Liver (tissue), 3 donors: ENCODE measurements at regions not wholly inside any gene's neighbourhood (a gene's known extent, or its start where the extent isn't known, plus 50 kb on each side); places are given as distances from the start of the nearest gene placed in this dataset.

Source experiments
- CTCF ChIP-seq: fragments of 150-350 bp; IDR thresholded peaks from 2 replicates; pipeline ENCODE4 v1.5.1; 2017; ENCODE audit warnings: improper control_type of control experiment, low read depth, low read length; ENCODE audit not compliant: missing input control
- EGR1 ChIP-seq, 2 donors: IDR thresholded peaks; 2 replicates each; pipeline ENCODE4 v1.6.1; 2016 to 2018; ENCODE audit warnings: antibody characterized with exemption in 2 of 2, low read depth in 2 of 2
- FOXA2 ChIP-seq: IDR thresholded peaks from 2 replicates; pipeline ENCODE4 v1.6.1; 2016; ENCODE audit warnings: antibody characterized with exemption
- SP1 ChIP-seq: IDR thresholded peaks from 2 replicates; pipeline ENCODE4 v1.6.1; 2018; ENCODE audit warnings: antibody characterized with exemption, mild to moderate bottlenecking
- YY1 ChIP-seq: IDR thresholded peaks from 2 replicates; pipeline ENCODE4 v1.6.1; 2016; ENCODE audit warnings: antibody characterized with exemption, mild to moderate bottlenecking
- donor health status: healthy.
- donor health status: healthy.

- no peak for TF ChIP-seq SP1
- no peak for TF ChIP-seq YY1
- no peak for TF ChIP-seq CTCF
- no peak for TF ChIP-seq FOXA2
- no peak for TF ChIP-seq EGR1 (IDR thresholded peaks at IDR 0.05; ENCODE audit: low read depth in 2 of 2)
Observed at GRCh38 chr1:218755128-218755527, 410.0 kb downstream of the TGFB2 start.
